A549 (cell line): ENCODE measurements at regions not wholly inside any gene's neighbourhood (a gene's known extent, or its start where the extent isn't known, plus 50 kb on each side); places are given as distances from the start of the nearest gene placed in this dataset.

Source experiments
- CHD2 ChIP-seq: fragments of 150-350 bp; IDR thresholded peaks from 2 replicates; pipeline ENCODE4 v1.6.1; 2014; ENCODE audit warnings: low read length; ENCODE audit not compliant: partially characterized antibody
- CTCF ChIP-seq: fragments of >200 bp; sonication (Bioruptor Twin); formaldehyde crosslinking; IDR thresholded peaks from 3 replicates; pipeline ENCODE4 v1.5.1; 2016
- EHMT2 ChIP-seq: fragments of 200-600 bp; sonication (generic); IDR thresholded peaks from 2 replicates; pipeline ENCODE4 v1.6.1; 2016; ENCODE audit warnings: antibody characterized with exemption, low read depth, mild to moderate bottlenecking, moderate library complexity
- HDAC2 ChIP-seq: fragments of 200-600 bp; sonication (generic); IDR thresholded peaks from 2 replicates; pipeline ENCODE4 v1.6.1; 2016
- MAFK ChIP-seq: fragments of 450-650 bp; IDR thresholded peaks from 2 replicates; pipeline ENCODE4 v1.6.1; 2014; ENCODE audit not compliant: partially characterized antibody
- NPAS2 ChIP-seq: fragments of 250-450 bp; sonication (Bioruptor Pico); IDR thresholded peaks from 2 replicates; pipeline ENCODE4 v1.8.0; 2022; ENCODE audit warnings: mild to moderate bottlenecking, moderate library complexity, borderline replicate concordance
- POLR2A ChIP-seq: IDR thresholded peaks from 2 replicates; pipeline ENCODE4 v1.6.1; 2012; ENCODE audit warnings: mild to moderate bottlenecking, low read length
- RAD21 ChIP-seq, 2 experiments: fragments of >200 bp in 1 of 2; sonication (Bioruptor Twin) in 1 of 2; formaldehyde crosslinking in 1 of 2; IDR thresholded peaks in 1 of 2; conservative IDR thresholded peaks in 1 of 2; 2 replicates in 1 of 2; 3 replicates in 1 of 2; pipeline ENCODE4 v1.6.1; 2012 to 2018; ENCODE audit warnings: inconsistent platforms in 1 of 2
- REST ChIP-seq: fragments of 200-600 bp; sonication (generic); IDR thresholded peaks from 2 replicates; pipeline ENCODE4 v1.6.1; 2016; ENCODE audit warnings: antibody characterized with exemption, mild to moderate bottlenecking, moderate library complexity
- RFX5 ChIP-seq: fragments of 450-650 bp; IDR thresholded peaks from 2 replicates; pipeline ENCODE4 v1.7.1; 2014; ENCODE audit warnings: antibody characterized with exemption, mild to moderate bottlenecking, moderate library complexity
- ZFP36 ChIP-seq: fragments of 450-650 bp; IDR thresholded peaks from 2 replicates; pipeline ENCODE4 v1.6.1; 2014; ENCODE audit warnings: borderline replicate concordance; ENCODE audit not compliant: partially characterized antibody

GRCh38 chr4:185995665-185996064 is 73.3 kb upstream of the TLR3 start:
- TF ChIP-seq REST (no peak), HDAC2 (no peak), CTCF (no peak), CHD2 (no peak), MAFK (no peak), RFX5 (no peak), RAD21 (conservative IDR thresholded peaks at IDR 0.05 in 1 of 2, IDR thresholded peaks at IDR 0.05 in 1 of 2) (no peak), NPAS2 (CRISPR knock-in tag) (no peak), ZFP36 (no peak), POLR2A (no peak), EHMT2 (no peak)
